WTC11 (cell line): ENCODE measurements at regions not wholly inside any gene's neighbourhood (a gene's known extent, or its start where the extent isn't known, plus 50 kb on each side); places are given as distances from the start of the nearest gene placed in this dataset.

ENCODE experiments used
- ATAC-seq: fragments of 200-7000 bp; cut with Tn5 transposase; 2 replicates; pipeline ENCODE4 v1.10.0; 2021; ENCODE audit warnings: mild to moderate bottlenecking, moderate library complexity
- CTCF ChIA-PET: fragments of 300-600 bp; sonication (Branson Sonifier 250); formaldehyde crosslinking; loops from one replicate; lab custom pipeline; 2021; ENCODE audit warnings: antibody characterized with exemption; lab: Charles Lee
- POLR2A ChIA-PET: fragments of 350-600 bp; sonication (Branson Sonifier 250); formaldehyde crosslinking; loops from one replicate; lab custom pipeline; 2021; ENCODE audit warnings: antibody characterized with exemption; lab: Charles Lee
- DNase-seq: peaks from one replicate; pipeline ENCODE4 v3.0.0; 2021; ENCODE audit warnings: low spot score
- H3K27ac Mint-ChIP-seq: 2 replicates; pipeline ENCODE4 v1.8.0; 2021; ENCODE audit warnings: mixed read lengths
- H3K27me3 Mint-ChIP-seq: 2 replicates; pipeline ENCODE4 v1.8.0; 2021; ENCODE audit warnings: low read depth, mild to moderate bottlenecking, moderate library complexity, mixed read lengths
- H3K36me3 Mint-ChIP-seq: 2 replicates; pipeline ENCODE4 v1.8.0; 2021; ENCODE audit warnings: mixed read lengths
- H3K4me1 Mint-ChIP-seq: 2 replicates; pipeline ENCODE4 v1.8.0; 2022; ENCODE audit warnings: mixed read lengths
- H3K4me3 Mint-ChIP-seq: 2 replicates; pipeline ENCODE4 v1.8.0; 2021; ENCODE audit warnings: mild to moderate bottlenecking, moderate library complexity, mixed read lengths
- H3K9me3 Mint-ChIP-seq: 2 replicates; pipeline ENCODE4 v1.8.0; 2021; ENCODE audit warnings: mixed read lengths
- CREM ChIP-seq: sonication (generic); formaldehyde crosslinking; IDR thresholded peaks from 2 replicates; pipeline ENCODE4 v1.8.1; 2022; ENCODE audit warnings: mild to moderate bottlenecking, missing genetic modification reagents, moderate library complexity
- EMX1 ChIP-seq: fragments of 250-450 bp; sonication (Bioruptor Pico); IDR thresholded peaks from 2 replicates; pipeline ENCODE4 v1.8.0; 2021; ENCODE audit warnings: mild to moderate bottlenecking
- ETV6 ChIP-seq: sonication (generic); formaldehyde crosslinking; IDR thresholded peaks from 2 replicates; pipeline ENCODE4 v1.8.1; 2022; ENCODE audit warnings: mild to moderate bottlenecking, missing genetic modification reagents
- GABPB1 ChIP-seq: sonication (generic); formaldehyde crosslinking; IDR thresholded peaks from 2 replicates; pipeline ENCODE4 v1.8.1; 2023; ENCODE audit warnings: mild to moderate bottlenecking, missing genetic modification reagents
- IRF2 ChIP-seq: sonication (generic); formaldehyde crosslinking; IDR thresholded peaks from 2 replicates; pipeline ENCODE4 v1.8.0; 2022; ENCODE audit warnings: low read depth, missing genetic modification reagents, borderline replicate concordance
- NFE2L1 ChIP-seq: sonication (generic); formaldehyde crosslinking; IDR thresholded peaks from 2 replicates; pipeline ENCODE4 v1.8.1; 2023; ENCODE audit warnings: missing genetic modification reagents
- NFYB ChIP-seq: sonication (generic); formaldehyde crosslinking; conservative IDR thresholded peaks from 2 replicates; pipeline ENCODE4 v1.8.0; 2022; ENCODE audit warnings: low read depth, missing genetic modification reagents
- SMAD4 ChIP-seq: sonication (generic); formaldehyde crosslinking; IDR thresholded peaks from 2 replicates; pipeline ENCODE4 v1.8.0; 2022; ENCODE audit warnings: mild to moderate bottlenecking, missing genetic modification reagents
- ZBTB21 ChIP-seq: sonication (generic); formaldehyde crosslinking; IDR thresholded peaks from 2 replicates; pipeline ENCODE4 v1.8.1; 2023; ENCODE audit warnings: mild to moderate bottlenecking, missing genetic modification reagents, borderline replicate concordance
- ZNF121 ChIP-seq: sonication (generic); formaldehyde crosslinking; IDR thresholded peaks from 2 replicates; pipeline ENCODE4 v1.8.0; 2023; ENCODE audit warnings: missing genetic modification reagents
- ZNF423 ChIP-seq: fragments of 250-450 bp; sonication (Bioruptor Pico); IDR thresholded peaks from 2 replicates; pipeline ENCODE4 v2.1.2; 2022; ENCODE audit warnings: mild to moderate bottlenecking, moderate library complexity
- TF ChIP-seq, protein P1 (sequence below): sonication (generic); formaldehyde crosslinking; IDR thresholded peaks from 2 replicates; pipeline ENCODE4 v1.8.1; 2023; ENCODE audit warnings: mild to moderate bottlenecking, missing genetic modification reagents, moderate library complexity
- TF ChIP-seq, protein P2 (sequence below): sonication (generic); formaldehyde crosslinking; IDR thresholded peaks from 2 replicates; pipeline ENCODE4 v1.8.1; 2022; ENCODE audit warnings: missing genetic modification reagents, borderline replicate concordance
- TF ChIP-seq, protein P3 (sequence below): fragments of 250-450 bp; sonication (Bioruptor Pico); IDR thresholded peaks from 2 replicates; pipeline ENCODE4 v1.9.0; 2021; ENCODE audit warnings: mild to moderate bottlenecking, borderline replicate concordance
- TF ChIP-seq, protein P4 (sequence below): fragments of 250-450 bp; sonication (Bioruptor Pico); IDR thresholded peaks from 2 replicates; pipeline ENCODE4 v1.9.0; 2021; ENCODE audit warnings: mild to moderate bottlenecking
- TF ChIP-seq, protein P5 (sequence below): fragments of 250-450 bp; sonication (Bioruptor Pico); IDR thresholded peaks from 2 replicates; pipeline ENCODE4 v1.8.0; 2021; ENCODE audit warnings: mild to moderate bottlenecking
- TF ChIP-seq, protein P6 (sequence below): sonication (generic); formaldehyde crosslinking; IDR thresholded peaks from 2 replicates; pipeline ENCODE4 v1.8.0; 2023; ENCODE audit warnings: mild to moderate bottlenecking, missing genetic modification reagents
- TF ChIP-seq, protein P7 (sequence below): sonication (generic); formaldehyde crosslinking; IDR thresholded peaks from 2 replicates; pipeline ENCODE4 v1.8.0; 2022; ENCODE audit warnings: missing genetic modification reagents

DNA sequence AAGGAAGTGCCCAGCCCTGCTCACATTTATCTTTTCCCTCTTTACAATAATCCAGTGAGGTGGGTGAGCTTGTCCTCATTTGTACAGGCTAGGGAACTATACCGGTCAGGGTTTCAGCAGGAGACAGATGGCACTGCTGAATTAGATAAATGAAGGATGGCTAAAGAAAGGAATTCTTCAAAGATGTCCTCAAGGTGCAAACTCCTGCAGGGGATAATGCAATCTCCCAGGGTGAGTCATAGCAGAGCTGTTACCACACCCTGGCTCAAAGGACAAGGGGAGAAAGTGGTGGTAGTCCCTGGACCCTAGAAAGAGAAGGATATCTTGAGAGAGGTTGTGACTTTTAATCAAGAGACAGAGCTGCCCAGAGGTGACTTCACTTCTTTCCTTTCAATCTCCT, 66.7 kb downstream of the RFPL4B start (continued):
- TF ChIP-seq, protein P1, sequence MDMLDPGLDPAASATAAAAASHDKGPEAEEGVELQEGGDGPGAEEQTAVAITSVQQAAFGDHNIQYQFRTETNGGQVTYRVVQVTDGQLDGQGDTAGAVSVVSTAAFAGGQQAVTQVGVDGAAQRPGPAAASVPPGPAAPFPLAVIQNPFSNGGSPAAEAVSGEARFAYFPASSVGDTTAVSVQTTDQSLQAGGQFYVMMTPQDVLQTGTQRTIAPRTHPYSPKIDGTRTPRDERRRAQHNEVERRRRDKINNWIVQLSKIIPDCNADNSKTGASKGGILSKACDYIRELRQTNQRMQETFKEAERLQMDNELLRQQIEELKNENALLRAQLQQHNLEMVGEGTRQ = no peak
- TF ChIP-seq, all 79 proteins: peak for 0

DNA sequence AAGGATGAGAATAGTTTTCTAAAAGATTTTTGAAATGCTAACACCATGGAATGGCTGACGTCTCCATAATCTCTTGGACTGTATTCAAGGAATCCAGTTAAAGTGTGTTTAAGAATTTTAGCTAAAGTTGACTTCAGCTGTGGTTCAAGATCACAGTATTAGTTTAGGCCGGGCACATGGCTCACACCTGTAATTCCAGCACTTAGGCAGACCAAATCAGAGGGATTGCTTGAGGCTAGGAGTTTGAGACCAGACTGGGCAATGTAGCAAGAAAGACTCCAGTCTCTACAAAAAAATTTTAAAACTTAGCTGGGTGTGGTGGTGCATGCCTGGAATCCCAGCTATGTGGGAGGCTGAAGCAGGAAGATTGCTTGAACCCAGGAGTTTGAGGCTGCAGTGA, 68.2 kb downstream of the RFPL4B start:
- TF ChIP-seq ZNF423 (CRISPR knock-in tag) (no peak), CREM (CRISPR knock-in tag) (no peak), ZBTB21 (no peak), NFYB (CRISPR knock-in tag) (no peak), IRF2 (CRISPR knock-in tag) (no peak), GABPB1 (CRISPR knock-in tag) (no peak), SMAD4 (CRISPR knock-in tag) (no peak)
- TF ChIP-seq, protein P2, sequence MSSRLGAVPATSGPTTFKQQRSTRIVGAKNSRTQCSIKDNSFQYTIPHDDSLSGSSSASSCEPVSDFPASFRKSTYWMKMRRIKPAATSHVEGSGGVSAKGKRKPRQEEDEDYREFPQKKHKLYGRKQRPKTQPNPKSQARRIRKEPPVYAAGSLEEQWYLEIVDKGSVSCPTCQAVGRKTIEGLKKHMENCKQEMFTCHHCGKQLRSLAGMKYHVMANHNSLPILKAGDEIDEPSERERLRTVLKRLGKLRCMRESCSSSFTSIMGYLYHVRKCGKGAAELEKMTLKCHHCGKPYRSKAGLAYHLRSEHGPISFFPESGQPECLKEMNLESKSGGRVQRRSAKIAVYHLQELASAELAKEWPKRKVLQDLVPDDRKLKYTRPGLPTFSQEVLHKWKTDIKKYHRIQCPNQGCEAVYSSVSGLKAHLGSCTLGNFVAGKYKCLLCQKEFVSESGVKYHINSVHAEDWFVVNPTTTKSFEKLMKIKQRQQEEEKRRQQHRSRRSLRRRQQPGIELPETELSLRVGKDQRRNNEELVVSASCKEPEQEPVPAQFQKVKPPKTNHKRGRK = no peak
- TF ChIP-seq, protein P3, sequence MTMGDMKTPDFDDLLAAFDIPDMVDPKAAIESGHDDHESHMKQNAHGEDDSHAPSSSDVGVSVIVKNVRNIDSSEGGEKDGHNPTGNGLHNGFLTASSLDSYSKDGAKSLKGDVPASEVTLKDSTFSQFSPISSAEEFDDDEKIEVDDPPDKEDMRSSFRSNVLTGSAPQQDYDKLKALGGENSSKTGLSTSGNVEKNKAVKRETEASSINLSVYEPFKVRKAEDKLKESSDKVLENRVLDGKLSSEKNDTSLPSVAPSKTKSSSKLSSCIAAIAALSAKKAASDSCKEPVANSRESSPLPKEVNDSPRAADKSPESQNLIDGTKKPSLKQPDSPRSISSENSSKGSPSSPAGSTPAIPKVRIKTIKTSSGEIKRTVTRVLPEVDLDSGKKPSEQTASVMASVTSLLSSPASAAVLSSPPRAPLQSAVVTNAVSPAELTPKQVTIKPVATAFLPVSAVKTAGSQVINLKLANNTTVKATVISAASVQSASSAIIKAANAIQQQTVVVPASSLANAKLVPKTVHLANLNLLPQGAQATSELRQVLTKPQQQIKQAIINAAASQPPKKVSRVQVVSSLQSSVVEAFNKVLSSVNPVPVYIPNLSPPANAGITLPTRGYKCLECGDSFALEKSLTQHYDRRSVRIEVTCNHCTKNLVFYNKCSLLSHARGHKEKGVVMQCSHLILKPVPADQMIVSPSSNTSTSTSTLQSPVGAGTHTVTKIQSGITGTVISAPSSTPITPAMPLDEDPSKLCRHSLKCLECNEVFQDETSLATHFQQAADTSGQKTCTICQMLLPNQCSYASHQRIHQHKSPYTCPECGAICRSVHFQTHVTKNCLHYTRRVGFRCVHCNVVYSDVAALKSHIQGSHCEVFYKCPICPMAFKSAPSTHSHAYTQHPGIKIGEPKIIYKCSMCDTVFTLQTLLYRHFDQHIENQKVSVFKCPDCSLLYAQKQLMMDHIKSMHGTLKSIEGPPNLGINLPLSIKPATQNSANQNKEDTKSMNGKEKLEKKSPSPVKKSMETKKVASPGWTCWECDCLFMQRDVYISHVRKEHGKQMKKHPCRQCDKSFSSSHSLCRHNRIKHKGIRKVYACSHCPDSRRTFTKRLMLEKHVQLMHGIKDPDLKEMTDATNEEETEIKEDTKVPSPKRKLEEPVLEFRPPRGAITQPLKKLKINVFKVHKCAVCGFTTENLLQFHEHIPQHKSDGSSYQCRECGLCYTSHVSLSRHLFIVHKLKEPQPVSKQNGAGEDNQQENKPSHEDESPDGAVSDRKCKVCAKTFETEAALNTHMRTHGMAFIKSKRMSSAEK (CRISPR knock-in tag) = no peak
- TF ChIP-seq, protein P4, sequence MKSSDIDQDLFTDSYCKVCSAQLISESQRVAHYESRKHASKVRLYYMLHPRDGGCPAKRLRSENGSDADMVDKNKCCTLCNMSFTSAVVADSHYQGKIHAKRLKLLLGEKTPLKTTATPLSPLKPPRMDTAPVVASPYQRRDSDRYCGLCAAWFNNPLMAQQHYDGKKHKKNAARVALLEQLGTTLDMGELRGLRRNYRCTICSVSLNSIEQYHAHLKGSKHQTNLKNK (CRISPR knock-in tag) = no peak
- TF ChIP-seq, protein P5, sequence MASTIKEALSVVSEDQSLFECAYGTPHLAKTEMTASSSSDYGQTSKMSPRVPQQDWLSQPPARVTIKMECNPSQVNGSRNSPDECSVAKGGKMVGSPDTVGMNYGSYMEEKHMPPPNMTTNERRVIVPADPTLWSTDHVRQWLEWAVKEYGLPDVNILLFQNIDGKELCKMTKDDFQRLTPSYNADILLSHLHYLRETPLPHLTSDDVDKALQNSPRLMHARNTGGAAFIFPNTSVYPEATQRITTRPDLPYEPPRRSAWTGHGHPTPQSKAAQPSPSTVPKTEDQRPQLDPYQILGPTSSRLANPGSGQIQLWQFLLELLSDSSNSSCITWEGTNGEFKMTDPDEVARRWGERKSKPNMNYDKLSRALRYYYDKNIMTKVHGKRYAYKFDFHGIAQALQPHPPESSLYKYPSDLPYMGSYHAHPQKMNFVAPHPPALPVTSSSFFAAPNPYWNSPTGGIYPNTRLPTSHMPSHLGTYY = no peak
- H3K27ac Mint-ChIP-seq = no peak overlapping the region
- no peaks in the 10 kb centered on the region for H3K27me3 Mint-ChIP-seq
- H3K4me3 Mint-ChIP-seq = no peak overlapping the region
- H3K36me3 Mint-ChIP-seq = no peaks in the 10 kb centered on the region
- ChIA-PET POLR2A (no interaction called here), CTCF (no interaction called here)
- no peaks in the 10 kb centered on the region for H3K4me1 Mint-ChIP-seq
- peaks cover 18% of the 10 kb centered on the region for H3K9me3 Mint-ChIP-seq
- DNase-seq (no peak), ATAC-seq (no peak)

DNA sequence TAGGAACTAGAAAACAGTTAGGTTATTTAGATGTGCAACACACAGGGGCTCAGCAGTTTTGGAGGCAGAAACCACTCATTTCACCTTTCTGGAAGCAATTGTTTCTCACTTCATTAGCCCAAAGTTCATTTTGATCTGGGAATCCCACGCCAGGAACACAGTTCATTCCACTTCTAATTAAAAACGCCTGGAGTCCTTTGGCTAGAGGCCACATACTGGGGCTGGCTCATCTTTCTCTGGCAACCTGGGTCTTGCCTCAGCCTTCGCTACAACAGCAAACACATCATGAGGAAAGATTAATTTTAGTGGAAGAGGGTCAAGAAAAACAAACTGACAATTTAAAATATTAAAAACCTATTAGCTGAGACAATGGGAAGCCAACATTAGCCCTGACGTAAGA, 69.7 kb downstream of the RFPL4B start:
- DNase-seq (no peak), ATAC-seq (no peak)
- CTCF ChIA-PET = no interaction called here
- Mint-ChIP-seq H3K9me3 (peaks cover 28% of the 10 kb centered on the region), H3K27ac (no peak overlapping the region), H3K4me3 (no peak overlapping the region), H3K36me3 (no peaks in the 10 kb centered on the region), H3K4me1 (no peaks in the 10 kb centered on the region), H3K27me3 (no peaks in the 10 kb centered on the region)
- POLR2A ChIA-PET = no interaction called here
- TF ChIP-seq EMX1 = no peak
- no peak for TF ChIP-seq ETV6
- TF ChIP-seq NFE2L1 = no peak
- TF ChIP-seq, protein P6, sequence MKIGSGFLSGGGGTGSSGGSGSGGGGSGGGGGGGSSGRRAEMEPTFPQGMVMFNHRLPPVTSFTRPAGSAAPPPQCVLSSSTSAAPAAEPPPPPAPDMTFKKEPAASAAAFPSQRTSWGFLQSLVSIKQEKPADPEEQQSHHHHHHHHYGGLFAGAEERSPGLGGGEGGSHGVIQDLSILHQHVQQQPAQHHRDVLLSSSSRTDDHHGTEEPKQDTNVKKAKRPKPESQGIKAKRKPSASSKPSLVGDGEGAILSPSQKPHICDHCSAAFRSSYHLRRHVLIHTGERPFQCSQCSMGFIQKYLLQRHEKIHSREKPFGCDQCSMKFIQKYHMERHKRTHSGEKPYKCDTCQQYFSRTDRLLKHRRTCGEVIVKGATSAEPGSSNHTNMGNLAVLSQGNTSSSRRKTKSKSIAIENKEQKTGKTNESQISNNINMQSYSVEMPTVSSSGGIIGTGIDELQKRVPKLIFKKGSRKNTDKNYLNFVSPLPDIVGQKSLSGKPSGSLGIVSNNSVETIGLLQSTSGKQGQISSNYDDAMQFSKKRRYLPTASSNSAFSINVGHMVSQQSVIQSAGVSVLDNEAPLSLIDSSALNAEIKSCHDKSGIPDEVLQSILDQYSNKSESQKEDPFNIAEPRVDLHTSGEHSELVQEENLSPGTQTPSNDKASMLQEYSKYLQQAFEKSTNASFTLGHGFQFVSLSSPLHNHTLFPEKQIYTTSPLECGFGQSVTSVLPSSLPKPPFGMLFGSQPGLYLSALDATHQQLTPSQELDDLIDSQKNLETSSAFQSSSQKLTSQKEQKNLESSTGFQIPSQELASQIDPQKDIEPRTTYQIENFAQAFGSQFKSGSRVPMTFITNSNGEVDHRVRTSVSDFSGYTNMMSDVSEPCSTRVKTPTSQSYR (CRISPR knock-in tag) = no peak
- TF ChIP-seq ZNF121 (CRISPR knock-in tag) = no peak
- TF ChIP-seq, protein P7, sequence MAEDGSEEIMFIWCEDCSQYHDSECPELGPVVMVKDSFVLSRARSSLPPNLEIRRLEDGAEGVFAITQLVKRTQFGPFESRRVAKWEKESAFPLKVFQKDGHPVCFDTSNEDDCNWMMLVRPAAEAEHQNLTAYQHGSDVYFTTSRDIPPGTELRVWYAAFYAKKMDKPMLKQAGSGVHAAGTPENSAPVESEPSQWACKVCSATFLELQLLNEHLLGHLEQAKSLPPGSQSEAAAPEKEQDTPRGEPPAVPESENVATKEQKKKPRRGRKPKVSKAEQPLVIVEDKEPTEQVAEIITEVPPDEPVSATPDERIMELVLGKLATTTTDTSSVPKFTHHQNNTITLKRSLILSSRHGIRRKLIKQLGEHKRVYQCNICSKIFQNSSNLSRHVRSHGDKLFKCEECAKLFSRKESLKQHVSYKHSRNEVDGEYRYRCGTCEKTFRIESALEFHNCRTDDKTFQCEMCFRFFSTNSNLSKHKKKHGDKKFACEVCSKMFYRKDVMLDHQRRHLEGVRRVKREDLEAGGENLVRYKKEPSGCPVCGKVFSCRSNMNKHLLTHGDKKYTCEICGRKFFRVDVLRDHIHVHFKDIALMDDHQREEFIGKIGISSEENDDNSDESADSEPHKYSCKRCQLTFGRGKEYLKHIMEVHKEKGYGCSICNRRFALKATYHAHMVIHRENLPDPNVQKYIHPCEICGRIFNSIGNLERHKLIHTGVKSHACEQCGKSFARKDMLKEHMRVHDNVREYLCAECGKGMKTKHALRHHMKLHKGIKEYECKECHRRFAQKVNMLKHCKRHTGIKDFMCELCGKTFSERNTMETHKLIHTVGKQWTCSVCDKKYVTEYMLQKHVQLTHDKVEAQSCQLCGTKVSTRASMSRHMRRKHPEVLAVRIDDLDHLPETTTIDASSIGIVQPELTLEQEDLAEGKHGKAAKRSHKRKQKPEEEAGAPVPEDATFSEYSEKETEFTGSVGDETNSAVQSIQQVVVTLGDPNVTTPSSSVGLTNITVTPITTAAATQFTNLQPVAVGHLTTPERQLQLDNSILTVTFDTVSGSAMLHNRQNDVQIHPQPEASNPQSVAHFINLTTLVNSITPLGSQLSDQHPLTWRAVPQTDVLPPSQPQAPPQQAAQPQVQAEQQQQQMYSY (CRISPR knock-in tag) = no peak
